H1 (cell line): ENCODE measurements at regions not wholly inside any gene's neighbourhood (a gene's known extent, or its start where the extent isn't known, plus 50 kb on each side); places are given as distances from the start of the nearest gene placed in this dataset.

Experiments
- BACH1 ChIP-seq: IDR thresholded peaks from 2 replicates; pipeline ENCODE4 v1.6.1; 2012; ENCODE audit warnings: low read length, improper control_type of control experiment
- CREB1 ChIP-seq: IDR thresholded peaks from 2 replicates; pipeline ENCODE4 v1.6.1; 2012; ENCODE audit warnings: inconsistent platforms
- EGR1 ChIP-seq: IDR thresholded peaks from 2 replicates; pipeline ENCODE4 v1.6.1; 2011; ENCODE audit warnings: low read depth, low read length, borderline replicate concordance
- PHF8 ChIP-seq: fragments of 200-600 bp; sonication (generic); conservative IDR thresholded peaks from 2 replicates; pipeline ENCODE4 v1.7.1; 2012; ENCODE audit warnings: low read depth, mild to moderate bottlenecking, inconsistent platforms, low read length, moderate library complexity
- SIX5 ChIP-seq: IDR thresholded peaks from 2 replicates; pipeline ENCODE4 v1.6.1; 2011; ENCODE audit warnings: mild to moderate bottlenecking, low read depth, low read length
- TBP ChIP-seq: IDR thresholded peaks from 2 replicates; pipeline ENCODE4 v1.6.1; 2011; ENCODE audit warnings: low read depth, low read length, improper control_type of control experiment

DNA sequence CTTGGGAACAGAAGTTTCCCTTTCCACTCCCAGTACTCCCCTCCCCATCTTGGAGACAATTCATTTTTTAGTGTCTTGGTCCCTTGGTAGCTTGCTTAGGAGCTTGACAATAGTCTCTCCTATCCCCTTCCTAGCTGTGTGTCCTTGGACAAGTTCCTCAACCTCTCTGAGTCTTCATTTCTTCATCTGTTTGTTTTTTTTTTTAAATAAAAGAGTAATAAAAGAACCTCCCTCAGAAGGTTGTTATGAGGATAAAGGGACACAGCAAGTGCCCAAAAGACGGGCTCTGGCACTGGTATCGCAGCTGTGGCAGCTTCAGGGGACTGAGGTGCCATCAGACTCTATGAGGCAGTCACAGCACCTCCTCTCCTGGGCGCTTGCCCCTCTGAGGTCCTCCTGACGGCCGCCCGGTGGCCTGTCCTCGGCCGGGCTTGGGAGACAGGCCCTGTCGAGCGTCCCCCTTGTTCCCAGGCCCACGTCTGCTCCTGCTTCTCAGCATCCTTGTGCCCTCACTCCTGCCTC lies 689.2 kb downstream of the MATN1 start (continued):
- TF ChIP-seq BACH1 (no peak), TBP (no peak), EGR1 (no peak), SIX5 (no peak), CREB1 (no peak), PHF8 (no peak)
